GM19455 (cell line): ENCODE measurements at regions not wholly inside any gene's neighbourhood (a gene's known extent, or its start where the extent isn't known, plus 50 kb on each side); places are given as distances from the start of the nearest gene placed in this dataset.

Experiments
- ATAC-seq: cut with Tn5 transposase; IDR thresholded peaks from one replicate; pipeline ENCODE4 v1.9.1; 2021; ENCODE audit not compliant: unreplicated experiment

- no peak for ATAC-seq
These were observed 992.7 kb downstream of the TTLL7 start for GRCh38 chr1:83006271-83006670.

DNA sequence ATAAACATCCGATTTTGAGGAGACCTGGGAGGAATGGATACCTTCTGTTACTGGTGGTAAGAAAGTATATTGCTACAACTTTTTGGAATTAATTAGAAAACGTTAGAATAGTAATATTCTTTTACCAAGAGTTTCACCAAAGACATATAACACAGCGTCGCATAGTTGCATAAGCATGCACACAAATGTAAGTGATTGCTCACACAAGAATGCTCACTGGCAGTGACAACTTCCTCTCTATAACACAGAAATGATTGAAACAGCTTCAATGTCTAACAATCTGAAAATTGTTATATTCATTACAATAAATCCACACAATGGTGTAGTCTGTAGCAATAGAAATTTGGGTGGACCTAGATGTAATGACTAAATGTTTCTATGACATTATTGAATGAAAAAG, 998.6 kb downstream of the TTLL7 start:
- ATAC-seq = no peak

DNA sequence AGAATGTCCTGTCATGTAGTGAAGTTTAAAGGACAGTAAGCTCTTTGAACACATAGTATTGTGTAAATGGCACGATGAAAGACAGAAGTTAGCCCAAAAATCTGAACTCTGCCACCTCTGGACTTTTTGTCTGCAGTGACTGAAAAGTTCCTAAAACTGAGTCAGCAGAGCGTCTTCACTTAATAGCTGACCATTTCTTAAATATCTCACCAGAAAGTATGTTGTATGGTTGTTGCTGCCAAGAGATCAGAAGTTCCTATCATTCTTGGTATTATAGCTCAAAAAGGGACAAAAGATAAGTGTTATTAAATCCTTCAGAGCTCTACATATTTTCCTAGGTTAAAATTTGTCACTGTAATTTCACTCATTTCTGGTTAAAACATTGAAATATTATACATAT, 1003.0 kb downstream of the TTLL7 start:
- no peak for ATAC-seq

DNA sequence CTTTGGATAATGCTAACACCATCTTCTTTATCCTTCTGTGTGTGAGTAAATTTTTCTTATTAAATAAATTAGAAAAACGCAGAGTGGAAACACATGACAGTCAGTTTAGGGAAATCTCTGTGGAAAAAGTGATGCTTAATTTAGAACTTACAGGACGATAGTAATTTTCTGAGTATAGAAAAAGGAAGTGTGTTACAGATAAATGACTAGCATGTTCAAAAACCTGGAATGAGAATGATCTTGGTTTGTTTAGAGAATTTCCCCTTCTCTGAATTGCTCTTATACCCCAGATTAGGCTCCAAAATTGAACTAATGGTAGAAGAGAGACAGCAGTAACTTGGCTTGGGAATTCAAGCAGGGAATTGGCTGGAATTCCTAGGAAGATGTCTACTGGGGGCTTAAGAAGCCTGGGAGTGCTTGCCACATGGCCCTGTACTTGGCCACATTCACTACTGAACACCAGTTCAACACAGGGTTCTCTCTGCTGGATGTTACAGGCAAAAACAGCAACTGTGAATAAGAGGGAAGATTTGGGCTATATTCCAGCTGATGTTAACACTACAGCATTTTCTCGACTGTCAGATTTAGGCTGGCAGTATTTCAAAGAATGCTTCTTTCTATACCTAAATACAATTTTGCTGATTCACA, 1004.2 kb downstream of the TTLL7 start:
- ATAC-seq = no peak

DNA sequence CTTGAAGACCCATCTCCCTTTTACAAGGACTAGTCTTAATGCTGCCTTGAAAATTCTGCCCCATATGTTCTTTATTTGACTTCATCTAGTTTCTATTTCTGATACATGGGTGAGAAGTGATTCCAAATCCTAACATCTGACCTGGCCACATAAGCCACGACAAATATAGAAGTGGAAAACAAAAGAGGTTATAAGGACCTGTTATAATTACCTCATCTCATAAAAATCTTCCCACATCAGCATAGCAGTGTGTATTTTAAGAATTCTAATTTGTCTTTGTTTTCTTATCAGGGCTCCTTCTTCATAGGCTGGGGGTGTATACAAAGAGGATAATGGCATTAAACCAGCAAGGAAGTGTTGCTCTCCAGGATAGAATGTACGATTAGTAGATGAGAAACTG, 1007.4 kb downstream of the TTLL7 start:
- ATAC-seq = no peak

- ATAC-seq = no peak
These were observed 1019.2 kb downstream of the TTLL7 start for GRCh38 chr1:82979593-82980236.

GRCh38 chr1:82978461-82979324, 1020.2 kb downstream of the TTLL7 start:
- ATAC-seq = no peak

DNA sequence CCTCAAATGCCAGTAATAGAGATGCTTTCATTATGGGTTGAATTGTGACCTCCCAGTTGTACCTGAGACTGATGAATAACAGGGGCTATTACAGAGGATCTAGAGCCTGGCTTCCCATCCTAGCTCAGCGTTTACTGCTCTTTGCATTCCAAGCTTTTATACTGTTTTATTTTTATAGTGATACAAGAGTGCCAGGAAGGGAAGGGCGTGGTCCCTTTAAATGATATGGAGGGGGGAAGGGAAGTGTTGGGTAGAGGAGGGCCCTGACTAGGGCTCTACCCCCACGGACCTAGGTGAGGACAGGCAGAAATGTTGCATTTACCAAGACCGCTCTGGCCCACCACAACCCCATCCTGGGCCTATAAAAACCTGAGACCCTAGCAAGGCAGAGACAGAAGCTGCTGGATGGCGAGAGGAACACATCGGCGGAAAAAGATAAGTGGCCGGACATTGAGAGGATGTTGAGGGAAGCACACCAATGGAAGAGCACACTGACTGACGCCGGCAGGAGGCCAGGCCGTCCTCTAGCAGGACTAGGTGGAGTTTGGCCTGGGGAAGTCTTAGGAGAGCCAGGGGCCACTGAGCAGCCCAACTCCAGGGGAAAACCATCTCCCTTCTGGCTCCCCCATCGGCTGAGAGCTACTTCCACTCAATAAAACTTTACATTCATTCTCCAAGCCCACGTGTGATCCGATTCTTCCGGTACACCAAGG, 1025.9 kb downstream of the TTLL7 start:
- ATAC-seq = no peak

- no peak for ATAC-seq
These were observed 1029.6 kb downstream of the TTLL7 start for GRCh38 chr1:82969340-82969739.

- no peak for ATAC-seq
These were observed 1036.3 kb downstream of the TTLL7 start for GRCh38 chr1:82962658-82963057.

GRCh38 chr1:82950606-82951200, 1048.2 kb downstream of the TTLL7 start:
- ATAC-seq = no peak

DNA sequence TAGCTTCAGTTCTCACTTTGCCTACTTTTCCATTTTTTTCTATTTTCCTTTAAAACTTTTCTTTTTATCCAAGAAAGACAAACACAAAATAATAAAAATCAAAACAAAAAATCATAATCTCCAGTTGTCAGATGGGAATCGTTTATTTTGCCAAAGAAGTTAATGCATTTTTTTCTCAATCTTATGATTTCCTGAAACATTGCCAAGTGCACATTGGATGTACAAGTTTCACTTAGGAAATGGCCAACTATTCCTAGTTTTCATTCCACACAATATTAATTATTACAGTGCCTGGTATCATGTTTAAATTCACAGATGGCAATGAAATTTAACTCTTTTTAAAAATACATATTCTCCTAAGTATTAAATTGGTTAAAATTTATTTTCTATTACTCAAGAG, 1050.5 kb downstream of the TTLL7 start:
- no peak for ATAC-seq

DNA sequence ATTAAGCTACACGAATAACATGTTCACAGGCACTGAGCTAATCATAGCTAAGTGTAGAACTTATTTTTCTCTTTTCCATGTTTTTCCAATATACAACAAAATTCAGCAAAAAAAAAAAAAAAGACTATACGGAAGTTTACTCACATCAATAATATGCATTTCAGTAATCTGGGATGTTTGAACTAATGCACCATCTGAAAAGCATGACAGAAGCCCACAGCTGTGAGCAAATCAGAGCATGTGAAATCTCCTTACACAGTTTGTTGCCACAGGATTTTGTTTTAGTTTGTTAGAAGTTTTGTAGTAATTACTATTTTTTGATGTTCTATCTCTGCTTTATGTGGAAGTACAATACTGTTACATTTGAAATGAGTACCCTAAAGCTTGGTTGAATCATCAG, 1051.7 kb downstream of the TTLL7 start:
- ATAC-seq = no peak

DNA sequence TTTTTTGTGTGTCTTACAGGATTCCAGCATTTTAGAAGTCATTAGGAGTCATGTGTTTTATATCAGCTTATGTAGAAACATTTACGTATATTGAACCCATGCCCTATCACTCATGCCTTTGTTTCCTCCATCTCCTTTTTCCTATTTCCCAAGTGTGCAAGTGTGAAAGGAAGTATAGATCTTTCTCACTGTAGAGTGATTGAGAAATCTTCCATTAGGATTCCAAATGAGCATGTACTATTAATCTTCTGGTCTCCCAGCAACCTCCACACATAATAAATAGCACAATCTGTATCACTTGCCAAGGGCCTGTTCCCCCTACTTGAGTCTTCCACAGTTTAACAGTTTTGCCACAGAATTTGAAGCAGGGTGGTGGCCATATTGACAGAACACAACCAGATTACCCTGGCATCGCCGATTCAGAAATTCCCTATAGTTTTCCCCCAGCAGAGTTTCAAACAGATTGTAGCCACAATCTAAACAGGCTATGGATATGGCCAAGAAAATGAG, 1052.8 kb downstream of the TTLL7 start:
- ATAC-seq = no peak

GRCh38 chr1:82944822-82945221, 1054.1 kb downstream of the TTLL7 start:
- no peak for ATAC-seq

DNA sequence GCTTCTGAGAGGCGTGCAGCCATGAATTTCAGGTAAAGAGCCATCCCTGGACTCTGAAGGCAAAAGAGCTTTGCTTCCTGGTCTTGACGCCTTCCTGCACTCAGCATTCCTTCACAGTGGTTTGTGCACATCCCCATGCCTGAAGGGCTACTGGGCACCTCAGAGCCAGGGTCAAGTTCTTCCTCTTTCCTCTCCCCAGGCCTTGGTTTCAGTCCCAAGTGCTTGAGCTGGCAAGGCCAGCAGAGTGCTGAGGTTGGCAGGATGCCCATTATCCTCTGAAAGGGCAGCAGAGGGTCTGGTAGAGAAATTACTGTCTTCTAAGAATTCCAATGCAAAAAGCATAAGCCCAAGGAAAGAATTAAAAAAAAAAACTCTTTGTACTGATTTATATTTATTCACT, 1064.9 kb downstream of the TTLL7 start:
- no peak for ATAC-seq

- no peak for ATAC-seq
These were observed 1066.2 kb downstream of the TTLL7 start for GRCh38 chr1:82932727-82933126.

DNA sequence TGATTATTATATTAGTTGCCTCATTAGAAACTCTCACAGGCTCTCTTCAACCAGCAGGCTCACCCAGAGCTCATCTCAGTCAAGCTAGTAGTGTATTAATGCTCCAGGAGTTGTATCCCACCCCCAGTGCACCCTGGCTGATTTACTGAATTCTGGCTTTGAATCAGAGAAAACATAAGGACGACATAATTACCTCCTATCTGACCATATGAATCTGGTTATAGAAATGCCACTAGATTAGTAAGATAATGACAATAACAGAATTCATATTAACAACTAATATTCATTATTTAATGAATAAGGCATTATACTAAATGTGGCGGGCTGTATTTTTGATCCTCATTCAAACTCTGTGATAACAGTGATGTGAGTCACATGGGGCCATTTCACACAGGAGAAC, 1066.7 kb downstream of the TTLL7 start:
- no peak for ATAC-seq

- no peak for ATAC-seq
These were observed 1067.9 kb downstream of the TTLL7 start for GRCh38 chr1:82931006-82931405.

- no peak for ATAC-seq
These were observed 1071.2 kb downstream of the TTLL7 start for GRCh38 chr1:82927753-82928152.

DNA sequence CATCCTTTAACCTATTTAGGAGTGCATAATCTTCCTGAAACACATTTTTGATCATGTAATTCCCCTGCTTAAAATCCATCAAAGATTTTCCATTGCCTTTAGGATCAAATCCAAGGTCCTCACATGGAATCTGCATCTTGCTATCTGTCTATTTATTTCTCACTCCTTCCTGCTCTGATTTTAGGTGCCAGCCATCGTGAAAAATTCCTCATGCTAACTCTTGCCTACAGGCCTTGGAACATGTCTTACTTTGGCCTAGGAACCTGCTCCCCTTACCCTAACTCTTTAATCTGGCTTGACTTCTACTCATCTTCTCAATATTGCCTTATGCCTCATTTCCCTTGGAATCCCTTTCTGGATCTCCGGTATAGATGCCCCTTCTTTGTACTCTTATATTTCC, 1074.3 kb downstream of the TTLL7 start:
- ATAC-seq = no peak
